ENCODE measurements at regions not wholly inside any gene's neighbourhood (a gene's known extent, or its start where the extent isn't known, plus 50 kb on each side); places are given as distances from the start of the nearest gene placed in this dataset.

DNA sequence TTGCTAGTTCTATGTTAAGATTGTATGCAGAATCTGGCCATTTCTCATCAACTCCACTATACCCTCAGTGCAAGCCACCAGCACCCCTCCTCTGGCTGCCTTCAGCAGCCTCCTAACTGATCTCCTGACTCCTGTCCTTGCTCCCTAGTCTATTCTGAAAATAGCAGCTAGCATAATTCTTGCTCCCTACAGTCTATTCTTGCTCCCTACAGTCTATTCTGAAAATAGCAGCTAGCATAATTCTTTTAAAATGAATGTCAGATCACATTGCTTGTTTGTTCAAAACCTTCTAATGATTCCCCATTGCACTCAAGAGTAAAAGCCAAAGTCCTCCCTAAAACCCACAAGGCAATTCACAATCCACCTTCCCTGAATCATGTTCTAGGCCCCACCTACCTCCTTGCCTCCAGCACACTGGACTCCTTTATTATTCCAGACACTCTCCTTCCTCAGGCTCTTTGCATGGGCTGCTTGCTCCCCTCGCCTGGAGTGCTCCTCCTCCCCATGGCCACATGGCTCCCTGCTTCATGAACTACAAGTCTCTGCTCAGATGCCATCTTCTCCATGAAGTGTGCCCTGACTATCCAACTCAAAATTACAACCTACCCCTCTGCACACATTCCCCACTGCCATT lies 164.2 kb upstream of the TNFAIP3 start:
- Histone ChIP-seq H3K9ac (no peak overlapping the region), H3K36me3 (ENCODE audit: low read depth) (no peaks in the 10 kb centered on the region), H3K79me2 (ENCODE audit: insufficient read depth) (no peaks in the 10 kb centered on the region), H3K4me1 (ENCODE audit: insufficient read depth) (peaks cover 10% of the 10 kb centered on the region), H3K27ac (no peak overlapping the region), H3F3A (ENCODE audit: insufficient read depth) (peaks cover 15% of the 10 kb centered on the region), H3K9me3 (ENCODE audit: low read depth) (no peaks in the 10 kb centered on the region), H3K27me3 (replicated peaks; ENCODE audit: insufficient read depth) (no peaks in the 10 kb centered on the region), H3K4me3 (no peak overlapping the region), H4K20me1 (ENCODE audit: insufficient read depth) (no peaks in the 10 kb centered on the region), H2AFZ (no peak overlapping the region), H3K9me2 (ENCODE audit: insufficient read depth) (no peaks in the 10 kb centered on the region), H3K4me2 (ENCODE audit: unreplicated experiment) (no peak overlapping the region)
- in situ Hi-C loops (cut with MboI) = loop anchor here (25.0 kb wide), 1 partner anchor 409 kb away; the partner anchor contains the start of gene PERP
- no peak for DNase-seq
- no peak for TF ChIP-seq EZH2 (IDR thresholded peaks at IDR 0.05; ENCODE audit: insufficient read depth, poor library complexity, severe bottlenecking)
- TF ChIP-seq EZH2phosphoT487 (IDR thresholded peaks at IDR 0.05; ENCODE audit: insufficient read depth, low read depth) = no peak
- WGBS, 2 experiments (ENCODE audit: low coverage in 1 of 2, low lambda C conversion rate in 2 of 2, missing lambda C conversion rate in 2 of 2) = 88 to 90% methylated on average over 1 of the region's 1 CpG

DNA sequence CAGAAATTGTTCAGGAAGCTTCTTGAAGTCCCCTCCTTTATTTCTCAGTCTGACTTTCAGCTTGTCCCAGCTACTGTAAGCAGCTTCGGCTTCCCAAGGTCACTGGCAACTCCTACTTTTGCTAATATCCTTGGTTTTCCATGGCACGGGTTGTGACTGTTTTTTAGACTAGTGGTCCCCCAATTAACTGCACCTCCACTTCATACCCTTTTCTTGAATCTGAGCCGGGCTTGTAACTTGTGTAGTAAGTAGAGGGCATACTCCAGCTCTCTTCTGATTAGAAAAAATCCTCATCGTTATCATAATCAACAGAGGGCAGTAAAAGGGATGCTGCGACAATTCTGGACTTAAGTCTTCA lies 162.3 kb upstream of the TNFAIP3 start:
- Histone ChIP-seq H3K9ac (no peak overlapping the region), H3K4me3 (no peak overlapping the region), H3K79me2 (ENCODE audit: insufficient read depth) (no peaks in the 10 kb centered on the region), H3K36me3 (ENCODE audit: low read depth) (no peaks in the 10 kb centered on the region), H3K4me1 (ENCODE audit: insufficient read depth) (peaks cover 6% of the 10 kb centered on the region), H3K27me3 (replicated peaks; ENCODE audit: insufficient read depth) (no peaks in the 10 kb centered on the region), H3K9me3 (ENCODE audit: low read depth) (no peaks in the 10 kb centered on the region), H3K27ac (no peak overlapping the region), H3F3A (ENCODE audit: insufficient read depth) (peaks cover 14% of the 10 kb centered on the region), H2AFZ (0 out of 2 replicates have a peak overlapping the region, but pooled peaks have one; percentile 42), H4K20me1 (ENCODE audit: insufficient read depth) (no peaks in the 10 kb centered on the region), H3K9me2 (ENCODE audit: insufficient read depth) (no peaks in the 10 kb centered on the region), H3K4me2 (ENCODE audit: unreplicated experiment) (no peak overlapping the region)
- in situ Hi-C loops (cut with MboI) = loop anchor here (25.0 kb wide), 1 partner anchor 408 kb away; the partner anchor contains the start of gene PERP
- DNase-seq = no peak
- WGBS, 2 experiments (ENCODE audit: low coverage in 1 of 2, low lambda C conversion rate in 2 of 2, missing lambda C conversion rate in 2 of 2) = 75 to 79% methylated on average over 5 of the region's 5 CpGs
- TF ChIP-seq EZH2phosphoT487 (IDR thresholded peaks at IDR 0.05; ENCODE audit: insufficient read depth, low read depth) = no peak
- no peak for TF ChIP-seq EZH2 (IDR thresholded peaks at IDR 0.05; ENCODE audit: insufficient read depth, poor library complexity, severe bottlenecking)

DNA sequence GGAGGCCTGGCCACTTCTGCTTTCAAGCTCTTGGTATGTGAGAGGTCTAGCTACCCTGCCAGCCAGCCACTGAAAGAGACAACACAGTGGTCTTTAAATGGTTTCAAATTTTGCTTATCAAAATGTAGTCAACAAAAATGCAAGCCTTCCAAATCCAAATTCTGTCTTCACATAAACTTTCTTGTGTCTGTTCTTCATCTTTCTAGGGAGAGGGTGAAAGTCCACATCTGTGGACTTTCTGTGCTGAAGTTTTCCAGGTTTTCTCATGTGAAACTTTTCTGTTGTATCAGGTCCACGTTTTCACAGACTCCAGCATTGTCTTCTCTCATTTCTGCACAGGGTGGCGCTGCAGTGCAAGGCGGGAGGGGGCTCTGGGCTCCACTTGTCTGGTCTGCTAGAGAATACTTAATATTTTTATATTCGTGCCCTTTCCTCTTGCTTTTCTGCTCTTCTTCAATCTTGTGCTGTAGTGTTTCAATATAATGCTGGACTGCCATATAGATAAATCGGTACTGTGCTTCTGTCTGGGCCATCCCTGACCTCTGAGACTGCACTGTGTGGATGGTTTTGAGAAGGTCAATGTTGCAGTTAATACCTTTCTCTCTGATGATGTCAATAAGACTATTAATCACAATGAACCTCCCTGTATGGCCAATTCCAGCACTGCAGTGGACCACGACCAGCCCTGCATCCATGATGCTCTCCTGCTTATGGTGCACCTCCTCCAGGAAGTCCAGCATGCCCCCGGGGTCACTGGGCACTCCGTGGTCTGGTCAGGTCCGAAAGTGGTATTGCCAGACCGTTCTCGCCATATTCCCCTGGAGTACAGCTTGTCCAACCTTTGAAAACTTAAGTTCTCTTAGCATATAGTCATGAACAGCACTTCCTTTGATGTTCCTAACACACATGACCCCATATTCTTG lies 161.6 kb upstream of the TNFAIP3 start:
- Histone ChIP-seq H3K9ac (no peak overlapping the region), H3K4me1 (ENCODE audit: insufficient read depth) (peaks cover 10% of the 10 kb centered on the region), H3K27ac (no peak overlapping the region), H3K9me2 (ENCODE audit: insufficient read depth) (no peaks in the 10 kb centered on the region), H3K4me3 (no peak overlapping the region), H2AFZ (0 out of 2 replicates have a peak overlapping the region, but pooled peaks have one; percentile 42), H4K20me1 (ENCODE audit: insufficient read depth) (no peaks in the 10 kb centered on the region), H3K9me3 (ENCODE audit: low read depth) (no peaks in the 10 kb centered on the region), H3K79me2 (ENCODE audit: insufficient read depth) (no peaks in the 10 kb centered on the region), H3K4me2 (ENCODE audit: unreplicated experiment) (no peak overlapping the region), H3K27me3 (replicated peaks; ENCODE audit: insufficient read depth) (no peaks in the 10 kb centered on the region), H3F3A (ENCODE audit: insufficient read depth) (peaks cover 18% of the 10 kb centered on the region; the same call in 1 of the 2 replicates), H3K36me3 (ENCODE audit: low read depth) (no peaks in the 10 kb centered on the region)
- peak; percentile 76 for DNase-seq
- 46 to 49% methylated on average over 11 of the region's 11 CpGs for WGBS, 2 experiments (ENCODE audit: low coverage in 1 of 2, low lambda C conversion rate in 2 of 2, missing lambda C conversion rate in 2 of 2)
- TF ChIP-seq EZH2phosphoT487 (IDR thresholded peaks at IDR 0.05; ENCODE audit: insufficient read depth, low read depth) (no peak), EZH2 (IDR thresholded peaks at IDR 0.05; ENCODE audit: insufficient read depth, poor library complexity, severe bottlenecking) (no peak)
- in situ Hi-C loops (cut with MboI) = loop anchor here (25.0 kb wide), 1 partner anchor 407 kb away; the partner anchor contains the start of gene PERP

DNA sequence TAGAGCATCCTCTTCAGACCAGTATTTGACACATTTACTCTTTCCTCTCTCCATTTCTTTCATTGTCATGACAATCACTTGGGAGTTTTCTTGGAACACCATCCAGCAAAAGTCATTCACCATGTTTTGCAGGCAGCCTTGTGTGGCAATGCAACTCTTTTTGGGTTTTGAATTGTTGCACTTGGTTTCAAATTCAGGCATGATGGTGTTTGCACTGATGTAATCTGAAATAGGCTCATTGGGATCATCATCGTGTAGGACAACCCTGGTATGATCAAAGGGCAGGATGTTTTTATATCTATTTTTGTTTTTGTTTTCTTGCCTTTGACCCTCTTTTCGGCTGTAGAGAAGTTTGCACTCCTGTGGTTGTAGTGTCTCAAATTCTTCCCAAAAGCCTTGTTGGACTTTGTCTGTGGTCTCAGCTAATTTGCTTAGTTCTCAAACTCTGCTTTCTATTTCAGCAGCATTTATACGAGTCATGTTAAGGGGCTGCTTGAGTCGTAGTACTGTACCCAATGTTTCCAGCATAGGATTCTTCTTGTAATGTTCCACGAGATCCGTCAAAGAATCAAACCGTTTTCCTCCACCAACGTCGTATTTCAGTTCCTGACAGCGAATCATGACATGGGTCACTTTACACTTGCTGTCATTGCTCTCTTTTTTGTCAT lies 160.8 kb upstream of the TNFAIP3 start:
- Histone ChIP-seq H3K4me3 (no peak overlapping the region), H3K79me2 (ENCODE audit: insufficient read depth) (no peaks in the 10 kb centered on the region), H3K9me2 (ENCODE audit: insufficient read depth) (no peaks in the 10 kb centered on the region), H3K9me3 (ENCODE audit: low read depth) (no peaks in the 10 kb centered on the region), H2AFZ (no peak overlapping the region), H3K27me3 (replicated peaks; ENCODE audit: insufficient read depth) (no peaks in the 10 kb centered on the region), H3K4me2 (ENCODE audit: unreplicated experiment) (no peak overlapping the region), H3K9ac (no peak overlapping the region), H3K27ac (no peak overlapping the region), H4K20me1 (ENCODE audit: insufficient read depth) (no peaks in the 10 kb centered on the region), H3F3A (ENCODE audit: insufficient read depth) (peaks cover 19% of the 10 kb centered on the region; the same call in 1 of the 2 replicates), H3K4me1 (ENCODE audit: insufficient read depth) (peaks cover 11% of the 10 kb centered on the region), H3K36me3 (ENCODE audit: low read depth) (no peaks in the 10 kb centered on the region)
- WGBS, 2 experiments (ENCODE audit: low coverage in 1 of 2, low lambda C conversion rate in 2 of 2, missing lambda C conversion rate in 2 of 2) = 66 to 69% methylated on average over 10 of the region's 10 CpGs
- no peak for DNase-seq
- in situ Hi-C loops (cut with MboI) = loop anchor here (25.0 kb wide), 1 partner anchor 406 kb away; the partner anchor contains the start of gene PERP
- TF ChIP-seq EZH2phosphoT487 (IDR thresholded peaks at IDR 0.05; ENCODE audit: insufficient read depth, low read depth) (no peak), EZH2 (IDR thresholded peaks at IDR 0.05; ENCODE audit: insufficient read depth, poor library complexity, severe bottlenecking) (no peak)

All from GM23248 (cell line).